Ishikawa (cell line): ENCODE measurements at regions not wholly inside any gene's neighbourhood (a gene's known extent, or its start where the extent isn't known, plus 50 kb on each side); places are given as distances from the start of the nearest gene placed in this dataset.

Experiments
- CEBPB ChIP-seq: IDR thresholded peaks from 2 replicates; pipeline ENCODE4 v1.6.1; 2012
- CREB1 ChIP-seq: IDR thresholded peaks from 2 replicates; pipeline ENCODE4 v1.6.1; 2012; ENCODE audit warnings: low read depth
- EGR1 ChIP-seq: IDR thresholded peaks from 2 replicates; pipeline ENCODE4 v1.6.1; 2012
- EP300 ChIP-seq: IDR thresholded peaks from 2 replicates; pipeline ENCODE4 v1.6.1; 2012; ENCODE audit warnings: borderline replicate concordance
- FOXM1 ChIP-seq: IDR thresholded peaks from 2 replicates; pipeline ENCODE4 v1.6.1; 2012; ENCODE audit warnings: low read depth, borderline replicate concordance
- MAX ChIP-seq: IDR thresholded peaks from 2 replicates; pipeline ENCODE4 v1.6.1; 2012
- NFIC ChIP-seq: IDR thresholded peaks from 2 replicates; pipeline ENCODE4 v1.6.1; 2012
- RAD21 ChIP-seq: IDR thresholded peaks from 2 replicates; pipeline ENCODE4 v1.6.1; 2012; ENCODE audit warnings: low read depth
- REST ChIP-seq: IDR thresholded peaks from 2 replicates; pipeline ENCODE4 v1.6.1; 2012; ENCODE audit warnings: low read depth, mild to moderate bottlenecking
- TAF1 ChIP-seq: IDR thresholded peaks from 2 replicates; pipeline ENCODE4 v1.6.1; 2012; ENCODE audit warnings: low read depth, mild to moderate bottlenecking
- TCF12 ChIP-seq: IDR thresholded peaks from 2 replicates; pipeline ENCODE4 v1.6.1; 2012; ENCODE audit warnings: low read depth
- TEAD4 ChIP-seq: IDR thresholded peaks from 2 replicates; pipeline ENCODE4 v1.6.1; 2012
- USF1 ChIP-seq: IDR thresholded peaks from 2 replicates; pipeline ENCODE4 v1.6.1; 2012
- YY1 ChIP-seq: IDR thresholded peaks from 2 replicates; pipeline ENCODE4 v1.6.1; 2012; ENCODE audit warnings: low read depth
- ZBTB7A ChIP-seq: IDR thresholded peaks from 2 replicates; pipeline ENCODE4 v1.6.1; 2012; ENCODE audit warnings: low read depth

- no peak for TF ChIP-seq ZBTB7A
These were observed 88.1 kb upstream of the ASAP2 start for GRCh38 chr2:9118383-9118960.

GRCh38 chr2:9115229-9115628 is 91.4 kb upstream of the ASAP2 start:
- no peak for TF ChIP-seq TAF1
- TF ChIP-seq EP300 = no peak
- no peak for TF ChIP-seq USF1
- TF ChIP-seq ZBTB7A = no peak
- no peak for TF ChIP-seq CREB1
- TF ChIP-seq TEAD4 = no peak
- no peak for TF ChIP-seq RAD21
- TF ChIP-seq TCF12 = no peak
- no peak for TF ChIP-seq MAX
- TF ChIP-seq YY1 = no peak
- TF ChIP-seq NFIC = no peak

GRCh38 chr2:9114458-9114857 is 92.2 kb upstream of the ASAP2 start:
- TF ChIP-seq RAD21 (peak; percentile 30; the same call in 1 of the 2 replicates), TCF12 (no peak), NFIC (no peak)

- TF ChIP-seq RAD21 (no peak), TCF12 (no peak), CEBPB (no peak), EP300 (no peak), TAF1 (no peak)
These were observed 92.7 kb upstream of the ASAP2 start for GRCh38 chr2:9113916-9114315.

- TF ChIP-seq REST = no peak
- TF ChIP-seq MAX = no peak
- TF ChIP-seq EGR1 = no peak
- TF ChIP-seq NFIC = no peak
- TF ChIP-seq ZBTB7A = no peak
- TF ChIP-seq TEAD4 = no peak
- TF ChIP-seq TCF12 = no peak
- no peak for TF ChIP-seq CREB1
- no peak for TF ChIP-seq USF1
- no peak for TF ChIP-seq EP300
- TF ChIP-seq YY1 = no peak
- no peak for TF ChIP-seq RAD21
- TF ChIP-seq FOXM1 = no peak
- no peak for TF ChIP-seq CEBPB
- TF ChIP-seq TAF1 = no peak
These were observed 93.3 kb upstream of the ASAP2 start for GRCh38 chr2:9113262-9113661.

- TF ChIP-seq YY1 = no peak
- no peak for TF ChIP-seq TAF1
- no peak for TF ChIP-seq CREB1
- no peak for TF ChIP-seq EGR1
- no peak for TF ChIP-seq CEBPB
- TF ChIP-seq RAD21 = no peak
- TF ChIP-seq MAX = no peak
- TF ChIP-seq FOXM1 = no peak
- no peak for TF ChIP-seq TEAD4
- TF ChIP-seq ZBTB7A = no peak
- no peak for TF ChIP-seq EP300
- no peak for TF ChIP-seq REST
- TF ChIP-seq USF1 = no peak
These were observed 94.4 kb upstream of the ASAP2 start for GRCh38 chr2:9112079-9112721.
